B cell (primary cell): ENCODE measurements at regions not wholly inside any gene's neighbourhood (a gene's known extent, or its start where the extent isn't known, plus 50 kb on each side); places are given as distances from the start of the nearest gene placed in this dataset.

Experiments used
- ATAC-seq: fragments of 200-7000 bp; cut with Tn5 transposase; one replicate; pipeline ENCODE4 v1.10.0; 2021; ENCODE audit warnings: low read depth, mild to moderate bottlenecking, moderate number of reproducible peaks, moderate library complexity
- CTCF ChIA-PET: fragments of 350-600 bp; sonication (Branson Sonifier 250); formaldehyde crosslinking; loops from one replicate; lab custom pipeline; 2021; ENCODE audit warnings: antibody characterized with exemption, inconsistent platforms; lab: Charles Lee
- POLR2A ChIA-PET: fragments of 350-600 bp; sonication (Branson Sonifier 250); formaldehyde crosslinking; loops from one replicate; lab custom pipeline; 2021; ENCODE audit warnings: antibody characterized with exemption; lab: Charles Lee
- DNase-seq: peaks from one replicate; pipeline ENCODE4 v3.0.0; 2013
- H2AFZ ChIP-seq: 2 replicates; pipeline ENCODE4 v1.6.1; 2012; ENCODE audit warnings: mild to moderate bottlenecking, low read depth, low read length; ENCODE audit not compliant: insufficient read depth, poor library complexity, severe bottlenecking
- H3K27ac ChIP-seq, 2 donors: 1 replicate in 1 of 2; 2 replicates in 1 of 2; pipeline ENCODE4 v1.5.1; 2012 to 2013; ENCODE audit warnings: low read length in 2 of 2, mild to moderate bottlenecking in 2 of 2, moderate library complexity in 1 of 2
- H3K27me3 ChIP-seq, 4 experiments: fragments of 200-600 bp in 1 of 4; sonication (generic) in 1 of 4; replicated peaks in 1 of 4; 1 replicate in 2 of 4; 2 replicates in 2 of 4; pipeline versions ENCODE4 v1.6.1 to v1.7.0; 2013 to 2016; ENCODE audit warnings: low read length in 3 of 4, mild to moderate bottlenecking in 2 of 4, mixed read lengths in 1 of 4, moderate library complexity in 1 of 4; ENCODE audit not compliant: insufficient read depth in 4 of 4, control insufficient read depth in 3 of 4; ENCODE audit errors: control extremely low read depth in 1 of 4
- H3K36me3 ChIP-seq, 2 experiments: replicated peaks in 1 of 2; 1 replicate in 1 of 2; 2 replicates in 1 of 2; pipeline versions ENCODE4 v1.6.1 to v1.7.1; 2013; ENCODE audit warnings: low read length in 1 of 2; ENCODE audit not compliant: insufficient read depth in 2 of 2, control insufficient read depth in 1 of 2; ENCODE audit errors: control extremely low read depth in 1 of 2, extremely low read depth in 1 of 2
- H3K4me1 ChIP-seq, 2 donors: fragments of 200-600 bp in 1 of 2; sonication (generic) in 1 of 2; 1 replicate in 1 of 2; 2 replicates in 1 of 2; pipeline versions ENCODE4 v1.5.1 to v1.6.1; 2013 to 2017; ENCODE audit warnings: low read length in 2 of 2; ENCODE audit not compliant: control insufficient read depth in 2 of 2, insufficient read depth in 2 of 2
- H3K4me2 ChIP-seq: replicated peaks from 2 replicates; pipeline ENCODE3; 2012; ENCODE audit warnings: mild to moderate bottlenecking, low read depth, low read length; ENCODE audit not compliant: poor library complexity, severe bottlenecking
- H3K4me3 ChIP-seq, 5 experiments: fragments of 200-600 bp in 1 of 5; sonication (generic) in 1 of 5; 1 replicate in 3 of 5; 2 replicates in 2 of 5; pipeline versions ENCODE4 v1.5.1 to v1.7.0; 2011 to 2016; ENCODE audit warnings: low read length in 4 of 5, mild to moderate bottlenecking in 4 of 5, low read depth in 2 of 5, control low read depth in 1 of 5, moderate library complexity in 1 of 5; ENCODE audit not compliant: insufficient read depth in 1 of 5; ENCODE audit errors: control extremely low read depth in 1 of 5, extremely low read depth in 1 of 5
- H3K79me2 ChIP-seq: fragments of 200-600 bp; sonication (generic); one replicate; pipeline ENCODE4 v1.6.0; 2016; ENCODE audit warnings: low read length; ENCODE audit not compliant: control insufficient read depth, insufficient read depth
- H3K9ac ChIP-seq: fragments of 200-600 bp; sonication (generic); 2 replicates; pipeline ENCODE4 v1.6.1; 2017; ENCODE audit warnings: mild to moderate bottlenecking, low read length, moderate library complexity
- H3K9me3 ChIP-seq, 3 donors: one replicate each; pipeline versions ENCODE4 v1.6.1 to v1.7.1; 2013; ENCODE audit warnings: low read length in 2 of 3; ENCODE audit not compliant: control insufficient read depth in 2 of 3, insufficient read depth in 1 of 3; ENCODE audit errors: control extremely low read depth in 1 of 3
- H4K20me1 ChIP-seq: 2 replicates; pipeline ENCODE4 v1.6.0; 2012; ENCODE audit warnings: mild to moderate bottlenecking, low read length; ENCODE audit not compliant: insufficient read depth, control insufficient read depth, poor library complexity, severe bottlenecking
- H3K27ac Mint-ChIP-seq: one replicate; pipeline ENCODE4 v1.8.0; 2021; ENCODE audit warnings: mixed read lengths
- H3K27me3 Mint-ChIP-seq: one replicate; pipeline ENCODE4 v1.8.0; 2021; ENCODE audit warnings: mixed read lengths
- H3K4me1 Mint-ChIP-seq: one replicate; pipeline ENCODE4 v1.8.0; 2021; ENCODE audit warnings: mixed read lengths
- H3K4me3 Mint-ChIP-seq: one replicate; pipeline ENCODE4 v1.8.0; 2021; ENCODE audit warnings: mixed read lengths
- H3K9me3 Mint-ChIP-seq: one replicate; pipeline ENCODE4 v1.8.0; 2022; ENCODE audit warnings: mixed read lengths; ENCODE audit not compliant: insufficient read depth
- EZH2 ChIP-seq: IDR thresholded peaks from 2 replicates; pipeline ENCODE4 v1.6.1; 2012; ENCODE audit warnings: borderline replicate concordance, low read depth, mild to moderate bottlenecking, moderate library complexity, low read length; ENCODE audit not compliant: insufficient read depth, poor library complexity, severe bottlenecking
- WGBS: methylation state at CpG from one replicate; pipeline ENCODE4 v1.1.5; 2013; ENCODE audit warnings: missing lambda C conversion rate; ENCODE audit not compliant: insufficient coverage; 5-methylcytosine and 5-hydroxymethylcytosine counted together
- intact Hi-C: fragments of 100-400 bp; cut with micrococcal nuclease; formaldehyde crosslinking; loops from one replicate; pipeline ENCODE4 v1.10.0; 2022
- TF ChIP-seq, protein P1 (sequence below): fragments of 200-600 bp; IDR thresholded peaks from one replicate; pipeline ENCODE4 v1.8.0; 2022; ENCODE audit warnings: antibody characterized with exemption, mild to moderate bottlenecking

DNA sequence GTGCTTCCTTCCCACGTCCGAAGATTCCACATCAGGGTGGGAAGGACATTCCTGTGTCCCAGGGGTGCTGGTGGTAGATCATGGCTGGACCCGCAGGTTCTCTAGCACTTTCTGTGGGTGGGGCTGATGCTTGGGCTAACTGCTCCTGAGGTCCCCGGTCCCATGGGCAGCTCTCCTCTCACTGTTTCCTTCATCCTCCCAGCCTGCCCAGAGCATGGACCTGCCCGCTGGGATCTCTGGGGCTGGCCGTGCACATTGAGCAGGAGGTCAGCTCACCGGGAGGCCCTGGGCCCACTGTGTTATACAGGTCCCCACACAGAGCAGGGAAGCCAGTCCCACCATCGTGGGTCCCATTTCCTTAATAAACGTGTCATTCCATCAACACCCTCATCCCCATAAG lies 502.3 kb downstream of the TCERG1L start:
- Mint-ChIP-seq H3K4me1 (no peaks in the 10 kb centered on the region), H3K4me3 (no peak overlapping the region), H3K9me3 (no peaks in the 10 kb centered on the region), H3K27ac (no peak overlapping the region), H3K27me3 (no peaks in the 10 kb centered on the region)
- no peak for DNase-seq
- H3K4me3 ChIP-seq, result no peak overlapping the region
- intact Hi-C loops, result no loop called here
- H3K4me1 ChIP-seq, result no peaks in the 10 kb centered on the region
- no peaks in the 10 kb centered on the region for H3K27me3 ChIP-seq
- H3K4me2 ChIP-seq, result no peak overlapping the region
- no peak for TF ChIP-seq EZH2
- TF ChIP-seq, protein P1, sequence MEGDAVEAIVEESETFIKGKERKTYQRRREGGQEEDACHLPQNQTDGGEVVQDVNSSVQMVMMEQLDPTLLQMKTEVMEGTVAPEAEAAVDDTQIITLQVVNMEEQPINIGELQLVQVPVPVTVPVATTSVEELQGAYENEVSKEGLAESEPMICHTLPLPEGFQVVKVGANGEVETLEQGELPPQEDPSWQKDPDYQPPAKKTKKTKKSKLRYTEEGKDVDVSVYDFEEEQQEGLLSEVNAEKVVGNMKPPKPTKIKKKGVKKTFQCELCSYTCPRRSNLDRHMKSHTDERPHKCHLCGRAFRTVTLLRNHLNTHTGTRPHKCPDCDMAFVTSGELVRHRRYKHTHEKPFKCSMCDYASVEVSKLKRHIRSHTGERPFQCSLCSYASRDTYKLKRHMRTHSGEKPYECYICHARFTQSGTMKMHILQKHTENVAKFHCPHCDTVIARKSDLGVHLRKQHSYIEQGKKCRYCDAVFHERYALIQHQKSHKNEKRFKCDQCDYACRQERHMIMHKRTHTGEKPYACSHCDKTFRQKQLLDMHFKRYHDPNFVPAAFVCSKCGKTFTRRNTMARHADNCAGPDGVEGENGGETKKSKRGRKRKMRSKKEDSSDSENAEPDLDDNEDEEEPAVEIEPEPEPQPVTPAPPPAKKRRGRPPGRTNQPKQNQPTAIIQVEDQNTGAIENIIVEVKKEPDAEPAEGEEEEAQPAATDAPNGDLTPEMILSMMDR, result no peak
- no peaks in the 10 kb centered on the region for H3K79me2 ChIP-seq
- ChIA-PET CTCF (no interaction called here), POLR2A (no interaction called here)
- WGBS, result 91% methylated on average over 7 of the region's 9 CpGs
- H4K20me1 ChIP-seq, result no peaks in the 10 kb centered on the region
- no peaks in the 10 kb centered on the region for H3K36me3 ChIP-seq
- H3K9me3 ChIP-seq, result peaks cover 0 to 34% (median 0%) of the 10 kb centered on the region in 3 donors
- no peak overlapping the region for H3K27ac ChIP-seq
- H2AFZ ChIP-seq, result no peak overlapping the region
- no peak overlapping the region for H3K9ac ChIP-seq
- no peak for ATAC-seq

DNA sequence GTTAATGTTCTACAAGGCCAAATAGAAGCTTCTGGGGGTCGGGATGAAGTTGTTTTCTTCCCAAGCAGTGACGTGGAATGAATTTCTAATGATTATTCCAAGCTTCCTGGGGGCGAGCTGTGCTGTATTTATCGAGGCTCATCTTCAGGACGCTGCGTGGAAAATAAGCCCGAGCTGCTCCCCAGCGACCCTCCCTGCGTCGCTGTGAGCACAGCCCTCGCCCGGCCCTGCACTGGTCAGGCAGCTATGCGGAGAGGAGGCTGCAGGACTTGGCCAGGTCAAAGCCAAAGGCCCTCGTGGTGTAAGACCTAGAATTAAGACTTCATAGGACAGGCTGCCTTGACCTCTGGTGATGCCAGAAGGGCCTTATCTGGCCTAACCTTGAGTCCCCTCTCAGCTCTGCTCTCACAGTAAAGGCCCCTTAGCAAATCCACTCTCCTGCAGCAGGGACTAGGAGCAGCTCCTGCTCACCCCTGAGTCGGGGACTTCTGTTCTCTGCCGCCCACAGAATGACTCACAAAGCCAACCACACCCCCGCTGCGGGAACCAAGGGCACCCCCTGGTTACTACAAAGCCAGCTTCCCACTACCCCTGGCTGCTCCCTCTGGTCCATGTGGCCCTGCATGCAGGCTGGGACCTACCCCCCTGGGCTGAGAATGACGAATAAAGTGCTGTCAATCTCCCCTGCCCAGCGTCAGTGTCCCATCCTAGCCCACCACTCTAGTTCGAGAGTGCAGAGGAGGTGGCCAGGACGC lies 501.6 kb downstream of the TCERG1L start:
- WGBS, result 76% methylated on average over 19 of the region's 22 CpGs
- Mint-ChIP-seq H3K9me3 (no peaks in the 10 kb centered on the region), H3K4me1 (no peaks in the 10 kb centered on the region), H3K4me3 (no peak overlapping the region), H3K27me3 (no peaks in the 10 kb centered on the region), H3K27ac (no peak overlapping the region)
- no peak for TF ChIP-seq EZH2
- TF ChIP-seq, protein P1, result no peak
- H3K4me2 ChIP-seq, result no peak overlapping the region
- H3K79me2 ChIP-seq, result no peaks in the 10 kb centered on the region
- H3K9me3 ChIP-seq, result peaks cover 0 to 34% (median 0%) of the 10 kb centered on the region in 3 donors
- no peaks in the 10 kb centered on the region for H4K20me1 ChIP-seq
- no peaks in the 10 kb centered on the region for H3K27me3 ChIP-seq
- H2AFZ ChIP-seq, result no peak overlapping the region
- no peaks in the 10 kb centered on the region for H3K36me3 ChIP-seq
- no peak for DNase-seq
- intact Hi-C loops, result no loop called here
- no peak for ATAC-seq
- H3K9ac ChIP-seq, result no peak overlapping the region
- no peaks in the 10 kb centered on the region for H3K4me1 ChIP-seq
- no peak overlapping the region for H3K27ac ChIP-seq
- no peak overlapping the region for H3K4me3 ChIP-seq
- ChIA-PET POLR2A (no interaction called here), CTCF (no interaction called here)
